LNCAP (cell line): ENCODE measurements at regions not wholly inside any gene's neighbourhood (a gene's known extent, or its start where the extent isn't known, plus 50 kb on each side); places are given as distances from the start of the nearest gene placed in this dataset.

Source experiments
- TF ChIP-seq, protein P1 (sequence below): fragments of 450-650 bp; IDR thresholded peaks from 2 replicates; pipeline ENCODE4 v1.5.1; 2017; ENCODE audit warnings: mild to moderate bottlenecking

DNA sequence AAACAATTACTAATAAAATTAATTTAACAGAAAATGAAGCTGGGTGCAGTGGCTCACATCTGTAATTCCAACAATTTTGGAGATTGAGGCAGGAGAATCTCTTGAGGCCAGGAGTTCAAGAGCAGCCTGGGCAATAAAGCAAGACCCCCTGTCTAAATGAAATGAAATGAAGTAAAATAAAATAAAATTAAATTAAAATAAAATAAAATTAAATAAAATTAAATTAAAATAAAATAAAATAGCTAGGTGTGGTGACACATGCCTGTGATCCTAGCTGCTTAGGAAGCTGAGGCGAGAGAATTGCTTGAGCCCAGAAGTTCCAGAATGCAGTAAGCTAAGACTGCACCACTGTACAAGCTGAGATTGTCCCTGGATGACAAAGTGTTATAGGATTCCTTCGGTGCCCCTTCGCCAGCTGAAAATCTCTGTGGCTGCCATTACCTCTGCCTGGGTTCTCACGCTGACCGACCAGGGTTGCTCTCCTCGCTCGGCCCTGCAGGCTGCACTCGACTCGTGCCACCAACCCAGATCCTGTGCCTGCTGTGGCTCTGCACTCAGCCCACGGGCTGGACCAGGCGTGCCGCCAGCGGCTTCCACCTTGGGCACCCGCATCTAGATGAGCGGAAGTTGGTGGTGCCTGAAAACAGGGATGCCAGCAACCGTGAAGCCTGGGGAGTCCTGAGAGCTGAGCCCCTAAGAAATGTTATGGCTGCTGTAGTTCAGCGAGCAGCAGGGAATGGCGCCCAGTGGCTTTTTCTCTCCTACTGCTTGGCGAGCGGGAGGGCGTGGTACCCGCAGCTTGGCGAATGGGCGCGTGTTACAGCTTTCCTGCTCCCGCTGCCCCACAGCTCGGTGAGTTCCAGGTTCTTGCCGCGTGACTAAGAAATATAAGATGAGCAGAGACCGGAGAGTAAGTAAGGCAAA, 539.2 kb upstream of the PCDH9 start:
- TF ChIP-seq, protein P1, sequence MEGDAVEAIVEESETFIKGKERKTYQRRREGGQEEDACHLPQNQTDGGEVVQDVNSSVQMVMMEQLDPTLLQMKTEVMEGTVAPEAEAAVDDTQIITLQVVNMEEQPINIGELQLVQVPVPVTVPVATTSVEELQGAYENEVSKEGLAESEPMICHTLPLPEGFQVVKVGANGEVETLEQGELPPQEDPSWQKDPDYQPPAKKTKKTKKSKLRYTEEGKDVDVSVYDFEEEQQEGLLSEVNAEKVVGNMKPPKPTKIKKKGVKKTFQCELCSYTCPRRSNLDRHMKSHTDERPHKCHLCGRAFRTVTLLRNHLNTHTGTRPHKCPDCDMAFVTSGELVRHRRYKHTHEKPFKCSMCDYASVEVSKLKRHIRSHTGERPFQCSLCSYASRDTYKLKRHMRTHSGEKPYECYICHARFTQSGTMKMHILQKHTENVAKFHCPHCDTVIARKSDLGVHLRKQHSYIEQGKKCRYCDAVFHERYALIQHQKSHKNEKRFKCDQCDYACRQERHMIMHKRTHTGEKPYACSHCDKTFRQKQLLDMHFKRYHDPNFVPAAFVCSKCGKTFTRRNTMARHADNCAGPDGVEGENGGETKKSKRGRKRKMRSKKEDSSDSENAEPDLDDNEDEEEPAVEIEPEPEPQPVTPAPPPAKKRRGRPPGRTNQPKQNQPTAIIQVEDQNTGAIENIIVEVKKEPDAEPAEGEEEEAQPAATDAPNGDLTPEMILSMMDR = no peak

GRCh38 chr13:67763984-67764383, 533.8 kb upstream of the PCDH9 start:
- TF ChIP-seq, protein P1 = no peak

DNA sequence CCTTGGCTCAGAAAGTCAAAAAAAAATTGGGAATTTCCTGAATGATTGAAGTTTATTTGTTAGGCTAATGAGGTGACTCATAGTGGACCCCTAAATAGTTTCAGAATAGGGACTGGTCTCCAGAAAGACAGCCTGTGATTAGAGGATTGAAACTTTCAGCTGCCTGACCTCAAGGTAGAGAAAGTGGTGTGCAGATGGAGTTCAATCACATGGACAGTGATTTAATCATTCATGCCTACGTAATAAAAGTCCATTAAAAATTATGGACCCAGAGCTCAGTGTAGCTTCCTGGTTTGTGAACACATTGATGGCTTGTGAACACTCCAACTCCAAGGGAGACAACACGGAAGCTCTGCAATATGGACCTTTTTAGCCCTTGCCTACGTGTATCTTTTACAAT, 533.2 kb upstream of the PCDH9 start:
- TF ChIP-seq, protein P1 = no peak

DNA sequence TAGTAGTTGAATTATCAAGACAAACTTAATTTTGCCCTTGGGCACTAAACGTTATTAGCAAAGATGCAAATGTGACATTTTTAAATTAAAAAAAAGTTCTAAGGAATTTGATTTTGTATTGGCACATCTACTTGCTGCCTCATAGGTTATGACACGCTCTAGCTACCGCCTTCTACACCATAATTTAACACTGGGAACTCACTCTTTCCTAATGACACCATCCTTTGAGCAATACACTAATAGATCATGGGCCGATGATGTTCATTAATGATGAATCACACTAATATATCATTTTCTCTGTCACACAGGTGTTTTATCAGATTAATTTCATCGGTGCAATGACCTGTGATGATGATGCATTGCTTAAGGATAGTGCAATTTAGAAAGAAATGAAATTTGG, 528.8 kb upstream of the PCDH9 start:
- TF ChIP-seq, protein P1 = no peak

DNA sequence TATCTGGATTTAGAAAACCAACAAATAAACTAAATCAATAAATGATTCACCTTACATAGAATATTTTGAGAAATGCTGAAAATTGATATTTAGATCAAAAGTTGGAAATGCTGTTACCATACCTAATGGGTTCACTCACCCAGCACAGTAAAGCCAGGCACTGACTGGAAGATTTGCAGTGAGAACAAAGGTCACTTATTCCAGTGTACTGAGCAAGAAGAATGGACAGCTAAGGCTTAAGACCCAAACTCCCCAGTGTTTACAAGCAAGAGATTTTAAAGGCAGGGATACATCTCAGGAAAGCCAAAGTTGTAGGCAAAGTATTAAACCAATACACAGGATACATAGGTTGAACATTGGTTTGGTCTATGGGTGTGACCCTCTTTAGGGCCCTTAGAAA, 523.9 kb upstream of the PCDH9 start:
- TF ChIP-seq, protein P1 = no peak

GRCh38 chr13:67752759-67753158, 522.6 kb upstream of the PCDH9 start:
- TF ChIP-seq, protein P1 = no peak

DNA sequence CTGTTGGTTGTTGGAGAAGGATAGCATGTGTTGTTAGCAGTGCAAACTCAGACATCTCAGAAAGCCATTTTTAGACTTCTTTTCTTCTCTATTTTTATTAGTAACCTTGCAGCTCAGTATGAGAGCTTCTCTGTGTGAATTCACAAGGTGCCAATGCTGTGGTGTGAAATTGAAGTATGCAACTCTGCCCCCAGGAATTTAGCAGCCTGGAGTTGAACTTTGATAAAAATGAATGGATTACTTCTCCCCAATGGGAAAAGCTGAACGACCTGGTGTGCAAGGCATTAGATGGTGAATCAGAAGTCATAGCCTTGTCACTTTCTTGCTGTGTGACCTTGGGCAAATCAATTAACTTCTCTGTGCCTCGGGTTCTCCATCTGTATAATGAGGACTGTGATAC, 512.3 kb upstream of the PCDH9 start:
- TF ChIP-seq, protein P1 = no peak
